CD8-positive, alpha-beta memory T cell (primary cell): ENCODE measurements at regions not wholly inside any gene's neighbourhood (a gene's known extent, or its start where the extent isn't known, plus 50 kb on each side); places are given as distances from the start of the nearest gene placed in this dataset.

Experiments
- CTCF ChIA-PET: fragments of 350-600 bp; sonication (Branson Sonifier 250); formaldehyde crosslinking; loops from one replicate; lab custom pipeline; 2021; ENCODE audit warnings: antibody characterized with exemption; lab: Charles Lee
- POLR2A ChIA-PET: fragments of 350-600 bp; sonication (Branson Sonifier 250); formaldehyde crosslinking; loops from one replicate; lab custom pipeline; 2021; ENCODE audit warnings: antibody characterized with exemption; lab: Charles Lee
- DNase-seq, 5 donors: peaks; one replicate each; pipeline versions ENCODE4 v3.0.0 to v3.0.0-alpha.2; 2020 to 2022; ENCODE audit warnings: mixed read lengths in 1 of 5
- H3K27ac ChIP-seq: one replicate; pipeline ENCODE4 v1.7.0; 2013; ENCODE audit warnings: low read depth, mild to moderate bottlenecking, low read length, moderate library complexity
- H3K27me3 ChIP-seq: 2 replicates; pipeline ENCODE4 v1.7.0; 2013; ENCODE audit warnings: low read length, mild to moderate bottlenecking; ENCODE audit not compliant: insufficient read depth, poor library complexity, severe bottlenecking
- H3K36me3 ChIP-seq: 2 replicates; pipeline ENCODE4 v1.7.0; 2013; ENCODE audit warnings: mild to moderate bottlenecking, low read length, moderate library complexity; ENCODE audit not compliant: insufficient read depth
- H3K4me1 ChIP-seq: 2 replicates; pipeline ENCODE4 v1.7.0; 2013; ENCODE audit warnings: mild to moderate bottlenecking, low read length, moderate library complexity; ENCODE audit not compliant: insufficient read depth
- H3K4me3 ChIP-seq: 2 replicates; pipeline ENCODE4 v1.7.0; 2013; ENCODE audit warnings: mild to moderate bottlenecking, low read length
- H3K9me3 ChIP-seq: 2 replicates; pipeline ENCODE4 v1.7.0; 2013; ENCODE audit warnings: mild to moderate bottlenecking, low read length
- H3K27ac Mint-ChIP-seq, 8 donors: one replicate each; pipeline ENCODE4 v1.8.0; 2020 to 2021; ENCODE audit warnings: mixed read lengths in 8 of 8, mild to moderate bottlenecking in 6 of 8, inconsistent platforms in 3 of 8, moderate library complexity in 3 of 8
- H3K27me3 Mint-ChIP-seq, 2 donors: one replicate each; pipeline ENCODE4 v1.8.0; 2020 to 2021; ENCODE audit warnings: mixed read lengths in 2 of 2, mild to moderate bottlenecking in 1 of 2, moderate library complexity in 1 of 2
- H3K36me3 Mint-ChIP-seq, 3 donors: one replicate each; pipeline ENCODE4 v1.8.0; 2020 to 2021; ENCODE audit warnings: mixed read lengths in 3 of 3, inconsistent platforms in 1 of 3, mild to moderate bottlenecking in 1 of 3
- H3K4me1 Mint-ChIP-seq, 3 donors: one replicate each; pipeline ENCODE4 v1.8.0; 2020 to 2021; ENCODE audit warnings: mixed read lengths in 3 of 3, inconsistent platforms in 1 of 3, mild to moderate bottlenecking in 1 of 3
- H3K4me3 Mint-ChIP-seq, 7 donors: one replicate each; pipeline ENCODE4 v1.8.0; 2020 to 2021; ENCODE audit warnings: mixed read lengths in 7 of 7, mild to moderate bottlenecking in 6 of 7, moderate library complexity in 4 of 7, inconsistent platforms in 2 of 7
- H3K9me3 Mint-ChIP-seq, 5 donors: one replicate each; pipeline ENCODE4 v1.8.0; 2020 to 2022; ENCODE audit warnings: mixed read lengths in 5 of 5, mild to moderate bottlenecking in 3 of 5, moderate library complexity in 2 of 5, inconsistent platforms in 1 of 5

- POLR2A ChIA-PET = no interaction called here
- no peaks in the 10 kb centered on the region for H3K36me3 Mint-ChIP-seq
Observed at GRCh38 chr9:29793970-29794369, 2220.7 kb upstream of the C9orf72 start.

GRCh38 chr9:29796291-29796952 lies 2223.1 kb upstream of the C9orf72 start:
- no peaks in the 10 kb centered on the region for H3K4me1 ChIP-seq
- ChIA-PET CTCF (no interaction called here), POLR2A (no interaction called here)
- no peaks in the 10 kb centered on the region for H3K36me3 ChIP-seq
- no peak for DNase-seq
- H3K9me3 Mint-ChIP-seq = peaks cover 0 to 14% (median 0%) of the 10 kb centered on the region in 5 donors
- H3K4me3 ChIP-seq = no peak overlapping the region
- H3K4me1 Mint-ChIP-seq = no peaks in the 10 kb centered on the region
- H3K9me3 ChIP-seq = no peaks in the 10 kb centered on the region
- no peak overlapping the region for H3K27ac ChIP-seq
- H3K36me3 Mint-ChIP-seq = no peaks in the 10 kb centered on the region
- no peaks in the 10 kb centered on the region for H3K27me3 ChIP-seq
- H3K4me3 Mint-ChIP-seq = no peak overlapping the region
- no peaks in the 10 kb centered on the region for H3K27me3 Mint-ChIP-seq
- H3K27ac Mint-ChIP-seq = no peak overlapping the region

More at GRCh38 chr9:29793970-29794369, 2220.7 kb upstream of the C9orf72 start:
- Histone ChIP-seq H3K36me3 (no peaks in the 10 kb centered on the region), H3K4me3 (no peak overlapping the region), H3K27me3 (no peaks in the 10 kb centered on the region), H3K9me3 (no peaks in the 10 kb centered on the region), H3K27ac (no peak overlapping the region), H3K4me1 (no peaks in the 10 kb centered on the region)
- H3K4me3 Mint-ChIP-seq = no peak overlapping the region
- H3K27me3 Mint-ChIP-seq = no peaks in the 10 kb centered on the region
- CTCF ChIA-PET = no interaction called here
- peaks cover 0 to 10% (median 1%) of the 10 kb centered on the region in 5 donors for H3K9me3 Mint-ChIP-seq
- DNase-seq = no peak
- no peaks in the 10 kb centered on the region for H3K4me1 Mint-ChIP-seq
- H3K27ac Mint-ChIP-seq = no peak overlapping the region

- no peak overlapping the region for H3K27ac Mint-ChIP-seq
- H3K9me3 Mint-ChIP-seq = peaks cover 0 to 8% (median 2%) of the 10 kb centered on the region in 5 donors
Observed at GRCh38 chr9:29798599-29798998, 2225.3 kb upstream of the C9orf72 start.

GRCh38 chr9:29799227-29799626 lies 2225.9 kb upstream of the C9orf72 start:
- peaks cover 0 to 8% (median 2%) of the 10 kb centered on the region in 5 donors for H3K9me3 Mint-ChIP-seq
- no peak for DNase-seq
- Histone ChIP-seq H3K27ac (no peak overlapping the region), H3K4me3 (no peak overlapping the region), H3K9me3 (no peaks in the 10 kb centered on the region), H3K4me1 (no peaks in the 10 kb centered on the region), H3K36me3 (no peaks in the 10 kb centered on the region), H3K27me3 (no peaks in the 10 kb centered on the region)
- H3K27me3 Mint-ChIP-seq = no peaks in the 10 kb centered on the region
- H3K4me1 Mint-ChIP-seq = no peaks in the 10 kb centered on the region
- POLR2A ChIA-PET = no interaction called here
- no peak overlapping the region for H3K27ac Mint-ChIP-seq
- no peaks in the 10 kb centered on the region for H3K36me3 Mint-ChIP-seq
- no peak overlapping the region for H3K4me3 Mint-ChIP-seq
- CTCF ChIA-PET = no interaction called here

More at GRCh38 chr9:29798599-29798998, 2225.3 kb upstream of the C9orf72 start:
- Histone ChIP-seq H3K27ac (no peak overlapping the region), H3K27me3 (no peaks in the 10 kb centered on the region), H3K9me3 (no peaks in the 10 kb centered on the region), H3K4me3 (no peak overlapping the region), H3K4me1 (no peaks in the 10 kb centered on the region), H3K36me3 (no peaks in the 10 kb centered on the region)
- POLR2A ChIA-PET = no interaction called here
- Mint-ChIP-seq H3K4me3 (no peak overlapping the region), H3K27me3 (no peaks in the 10 kb centered on the region), H3K36me3 (no peaks in the 10 kb centered on the region), H3K4me1 (no peaks in the 10 kb centered on the region)
- DNase-seq = no peak
- CTCF ChIA-PET = no interaction called here

- Mint-ChIP-seq H3K36me3 (no peaks in the 10 kb centered on the region), H3K27ac (no peak overlapping the region), H3K4me3 (no peak overlapping the region), H3K9me3 (peaks cover 0 to 8% (median 2%) of the 10 kb centered on the region in 5 donors), H3K27me3 (no peaks in the 10 kb centered on the region), H3K4me1 (no peaks in the 10 kb centered on the region)
- Histone ChIP-seq H3K4me3 (no peak overlapping the region), H3K27ac (no peak overlapping the region), H3K36me3 (no peaks in the 10 kb centered on the region), H3K9me3 (no peaks in the 10 kb centered on the region), H3K27me3 (no peaks in the 10 kb centered on the region), H3K4me1 (no peaks in the 10 kb centered on the region)
- ChIA-PET CTCF (no interaction called here), POLR2A (no interaction called here)
- no peak for DNase-seq
Observed at GRCh38 chr9:29800821-29801220, 2227.5 kb upstream of the C9orf72 start.

- DNase-seq = no peak
- H3K27ac Mint-ChIP-seq = no peak overlapping the region
- H3K9me3 ChIP-seq = no peaks in the 10 kb centered on the region
- H3K36me3 Mint-ChIP-seq = no peaks in the 10 kb centered on the region
- no peaks in the 10 kb centered on the region for H3K4me1 Mint-ChIP-seq
- H3K27ac ChIP-seq = no peak overlapping the region
- no peak overlapping the region for H3K4me3 ChIP-seq
- no peaks in the 10 kb centered on the region for H3K4me1 ChIP-seq
- H3K27me3 ChIP-seq = no peaks in the 10 kb centered on the region
- H3K27me3 Mint-ChIP-seq = no peaks in the 10 kb centered on the region
- no peak overlapping the region for H3K4me3 Mint-ChIP-seq
- H3K9me3 Mint-ChIP-seq = peaks cover 0 to 8% (median 0%) of the 10 kb centered on the region in 5 donors
- H3K36me3 ChIP-seq = no peaks in the 10 kb centered on the region
- POLR2A ChIA-PET = no interaction called here
- CTCF ChIA-PET = no interaction called here
Observed at GRCh38 chr9:29802454-29802853, 2229.2 kb upstream of the C9orf72 start.

GRCh38 chr9:29806937-29807618 lies 2233.8 kb upstream of the C9orf72 start:
- H3K4me3 Mint-ChIP-seq = no peak overlapping the region
- DNase-seq = no peak
- no peaks in the 10 kb centered on the region for H3K27me3 Mint-ChIP-seq
- no peaks in the 10 kb centered on the region for H3K36me3 Mint-ChIP-seq
- no peaks in the 10 kb centered on the region for H3K27me3 ChIP-seq
- H3K9me3 Mint-ChIP-seq = peaks cover 2 to 18% (median 9%) of the 10 kb centered on the region in 5 donors
- H3K4me1 ChIP-seq = no peaks in the 10 kb centered on the region
- H3K27ac ChIP-seq = no peak overlapping the region
- POLR2A ChIA-PET = no interaction called here
- CTCF ChIA-PET = no interaction called here
- H3K4me3 ChIP-seq = no peak overlapping the region
- no peaks in the 10 kb centered on the region for H3K9me3 ChIP-seq
- H3K4me1 Mint-ChIP-seq = no peaks in the 10 kb centered on the region
- H3K27ac Mint-ChIP-seq = no peak overlapping the region
- no peaks in the 10 kb centered on the region for H3K36me3 ChIP-seq

- H3K27ac ChIP-seq = no peak overlapping the region
Observed at GRCh38 chr9:29816954-29817703, 2243.8 kb upstream of the C9orf72 start.

More at GRCh38 chr9:29816954-29817703, 2243.8 kb upstream of the C9orf72 start:
- Histone ChIP-seq H3K4me3 (no peak overlapping the region), H3K36me3 (no peaks in the 10 kb centered on the region), H3K4me1 (no peaks in the 10 kb centered on the region), H3K9me3 (no peaks in the 10 kb centered on the region), H3K27me3 (no peaks in the 10 kb centered on the region)
- H3K9me3 Mint-ChIP-seq = peaks cover 11 to 32% (median 16%) of the 10 kb centered on the region in 5 donors
- no peak overlapping the region for H3K4me3 Mint-ChIP-seq
- H3K36me3 Mint-ChIP-seq = no peaks in the 10 kb centered on the region
- ChIA-PET CTCF (no interaction called here), POLR2A (no interaction called here)
- H3K27ac Mint-ChIP-seq = no peak overlapping the region
- no peaks in the 10 kb centered on the region for H3K27me3 Mint-ChIP-seq
- DNase-seq = no peak
- no peaks in the 10 kb centered on the region for H3K4me1 Mint-ChIP-seq
